ENCODE measurements at regions not wholly inside any gene's neighbourhood (a gene's known extent, or its start where the extent isn't known, plus 50 kb on each side); places are given as distances from the start of the nearest gene placed in this dataset.
"Not testable (repeated sequence)": the region's sequence is repeated elsewhere in the genome, so short reads cannot be mapped to it uniquely, and the experiment has no call there.

GRCh38 chr5:94102849-94103248, 361.4 kb upstream of the POU5F2 start:
- DNase-seq = no peak

GRCh38 chr5:94097384-94097783, 356.0 kb upstream of the POU5F2 start:
- not testable (repeated sequence) for DNase-seq

GRCh38 chr5:94094793-94095441, 353.5 kb upstream of the POU5F2 start:
- DNase-seq = no peak

- DNase-seq = no peak
These were observed 351.9 kb upstream of the POU5F2 start for GRCh38 chr5:94093300-94093699.

- not testable (repeated sequence) for DNase-seq
These were observed 345.2 kb upstream of the POU5F2 start for GRCh38 chr5:94086635-94087034.

GRCh38 chr5:94086194-94086593, 344.8 kb upstream of the POU5F2 start:
- no peak for DNase-seq

- no peak for DNase-seq
These were observed 341.0 kb upstream of the POU5F2 start for GRCh38 chr5:94082405-94082804.

GRCh38 chr5:94081088-94081487, 339.7 kb upstream of the POU5F2 start:
- no peak for DNase-seq

- no peak for DNase-seq
These were observed 339.0 kb upstream of the POU5F2 start for GRCh38 chr5:94080390-94080789.

- no peak for DNase-seq
These were observed 330.7 kb upstream of the POU5F2 start for GRCh38 chr5:94072116-94072515.

- no peak for DNase-seq
These were observed 325.2 kb upstream of the POU5F2 start for GRCh38 chr5:94066437-94067207.

- no peak for DNase-seq
These were observed 322.6 kb upstream of the POU5F2 start for GRCh38 chr5:94064025-94064424.

- no peak for DNase-seq
These were observed 316.3 kb upstream of the POU5F2 start for GRCh38 chr5:94057655-94058054.

GRCh38 chr5:94057217-94057616, 315.8 kb upstream of the POU5F2 start:
- no peak for DNase-seq

- DNase-seq = not testable (repeated sequence)
These were observed 308.0 kb upstream of the POU5F2 start for GRCh38 chr5:94049307-94049922.

GRCh38 chr5:94045839-94046782, 304.7 kb upstream of the POU5F2 start:
- no peak for DNase-seq

GRCh38 chr5:94043311-94043710, 301.9 kb upstream of the POU5F2 start:
- DNase-seq = no peak

- DNase-seq = no peak
These were observed 299.3 kb upstream of the POU5F2 start for GRCh38 chr5:94040591-94041148.

GRCh38 chr5:94039101-94039500, 297.7 kb upstream of the POU5F2 start:
- no peak for DNase-seq

GRCh38 chr5:94031631-94032030, 290.2 kb upstream of the POU5F2 start:
- no peak for DNase-seq

- DNase-seq = no peak
These were observed 286.6 kb upstream of the POU5F2 start for GRCh38 chr5:94028001-94028400.

GRCh38 chr5:94027145-94027544, 285.7 kb upstream of the POU5F2 start:
- no peak for DNase-seq
